ENCODE measurements at regions not wholly inside any gene's neighbourhood (a gene's known extent, or its start where the extent isn't known, plus 50 kb on each side); places are given as distances from the start of the nearest gene placed in this dataset.

DNA sequence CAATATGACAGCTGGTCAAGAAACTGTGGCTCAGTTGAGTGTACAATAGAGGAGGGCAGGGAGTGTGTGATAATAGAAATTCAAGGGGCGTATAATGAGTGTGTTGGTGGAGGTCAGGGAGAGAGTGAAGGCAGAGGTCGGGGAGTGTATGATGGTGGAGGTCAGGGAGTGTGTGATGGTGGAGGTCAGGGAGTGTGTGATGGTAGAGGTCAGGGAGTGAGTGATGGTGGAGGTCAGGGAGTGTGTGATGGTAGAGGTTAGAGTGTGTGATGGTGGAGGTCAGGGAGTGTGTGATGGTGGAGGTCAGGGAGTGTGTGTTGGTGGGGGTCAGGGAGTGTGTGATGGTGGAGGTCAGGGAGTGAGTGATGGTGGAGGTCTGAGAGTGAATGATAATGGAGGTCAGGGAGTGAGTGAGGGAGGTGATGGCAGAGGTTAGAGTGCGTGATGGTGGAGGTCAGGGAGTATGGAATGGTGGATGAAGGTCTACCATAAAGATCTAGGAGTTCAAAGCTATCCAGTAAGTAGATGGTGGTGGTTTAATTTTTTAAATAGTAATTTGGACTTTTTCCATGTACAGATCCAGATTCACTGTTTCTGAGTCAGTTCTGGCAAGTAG, 57.7 kb upstream of the TNS3 start (continued):
- no peak for TF ChIP-seq RAD21 (IDR thresholded peaks at IDR 0.05 in 1 of 2, conservative IDR thresholded peaks at IDR 0.05 in 1 of 2; ENCODE audit: low read depth in 2 of 2, low read length in 2 of 2)
- no peak for TF ChIP-seq RNF2 (IDR thresholded peaks at IDR 0.05; ENCODE audit: borderline replicate concordance, low read depth, low read length, missing control alignments, poor library complexity, severe bottlenecking)
- TF ChIP-seq SUZ12 (IDR thresholded peaks at IDR 0.05; ENCODE audit: low read length): no peak
